ENCODE measurements at regions not wholly inside any gene's neighbourhood (a gene's known extent, or its start where the extent isn't known, plus 50 kb on each side); places are given as distances from the start of the nearest gene placed in this dataset.

GRCh38 chr3:177557548-177557947, 360.3 kb upstream of the TBL1XR1 start:
- no peak for TF ChIP-seq CTCF (IDR thresholded peaks at IDR 0.05)
- no peak for TF ChIP-seq POLR2A (IDR thresholded peaks at IDR 0.05)
- no peak for TF ChIP-seq POLR2AphosphoS5 (IDR thresholded peaks at IDR 0.05)
- no peak for TF ChIP-seq EP300 (IDR thresholded peaks at IDR 0.05)
